RPMI8226 (cell line): ENCODE measurements at regions not wholly inside any gene's neighbourhood (a gene's known extent, or its start where the extent isn't known, plus 50 kb on each side); places are given as distances from the start of the nearest gene placed in this dataset.
A peak's percentile ranks its signal among the peaks of the same experiment; 100 is the strongest.
"Not testable (repeated sequence)": the region's sequence is repeated elsewhere in the genome, so short reads cannot be mapped to it uniquely, and the experiment has no call there.

Experiments
- DNase-seq: peaks from one replicate; pipeline ENCODE4 v3.0.0-alpha.2; 2015

- peak; percentile 85 for DNase-seq
These were observed 366.7 kb downstream of the BTG1 start for GRCh38 chr12:91778938-91779400.

- peak; percentile 38 for DNase-seq
These were observed 367.4 kb downstream of the BTG1 start for GRCh38 chr12:91778091-91778832.

GRCh38 chr12:91777268-91777992, 368.2 kb downstream of the BTG1 start:
- no peak for DNase-seq

GRCh38 chr12:91774434-91774921, 371.2 kb downstream of the BTG1 start:
- DNase-seq = peak; percentile 39

GRCh38 chr12:91773749-91774429, 371.8 kb downstream of the BTG1 start:
- no peak for DNase-seq

GRCh38 chr12:91772411-91772810, 373.2 kb downstream of the BTG1 start:
- no peak for DNase-seq

- no peak for DNase-seq
These were observed 375.9 kb downstream of the BTG1 start for GRCh38 chr12:91769736-91770135.

GRCh38 chr12:91767237-91767636, 378.4 kb downstream of the BTG1 start:
- DNase-seq = no peak

GRCh38 chr12:91766454-91766853, 379.2 kb downstream of the BTG1 start:
- DNase-seq = no peak

- DNase-seq = no peak
These were observed 381.8 kb downstream of the BTG1 start for GRCh38 chr12:91763654-91764370.

GRCh38 chr12:91753649-91754048, 392.0 kb downstream of the BTG1 start:
- DNase-seq = no peak

- DNase-seq = no peak
These were observed 398.7 kb downstream of the BTG1 start for GRCh38 chr12:91746976-91747375.

GRCh38 chr12:91744597-91744996, 401.0 kb downstream of the BTG1 start:
- no peak for DNase-seq

GRCh38 chr12:91743704-91744321, 401.8 kb downstream of the BTG1 start:
- no peak for DNase-seq

- DNase-seq = no peak
These were observed 402.4 kb downstream of the BTG1 start for GRCh38 chr12:91743280-91743679.

- no peak for DNase-seq
These were observed 403.7 kb downstream of the BTG1 start for GRCh38 chr12:91741932-91742331.

GRCh38 chr12:91733846-91734245, 411.8 kb downstream of the BTG1 start:
- DNase-seq = not testable (repeated sequence)

GRCh38 chr12:91732086-91732485, 413.6 kb downstream of the BTG1 start:
- DNase-seq = no peak

GRCh38 chr12:91729543-91729942, 416.1 kb downstream of the BTG1 start:
- no peak for DNase-seq

GRCh38 chr12:91723191-91723590, 422.5 kb downstream of the BTG1 start:
- DNase-seq = no peak

- peak; percentile 57 for DNase-seq
These were observed 423.6 kb downstream of the BTG1 start for GRCh38 chr12:91722072-91722471.

GRCh38 chr12:91721023-91721422, 424.6 kb downstream of the BTG1 start:
- no peak for DNase-seq
